HepG2 (cell line): ENCODE measurements at regions not wholly inside any gene's neighbourhood (a gene's known extent, or its start where the extent isn't known, plus 50 kb on each side); places are given as distances from the start of the nearest gene placed in this dataset.

Source experiments
- ATAC-seq: fragments of 200-7000 bp; cut with Tn5 transposase; 3 replicates; pipeline ENCODE4 v1.9.1; 2020; ENCODE audit warnings: mild to moderate bottlenecking, moderate library complexity
- BruUV-seq: library from RNA; stranded (reverse); fragments of 400-500 nt; replicated peaks from 2 replicates; lab custom pipeline; 2021; lab: Mats Ljungman, UMichigan
- CTCF ChIA-PET: fragments of 300-600 bp; formaldehyde crosslinking; extraction: SDS; loops from one replicate; lab custom pipeline; 2021; ENCODE audit warnings: low total read pairs, inconsistent platforms, low intra/inter-chr PET ratio; lab: Yijun Ruan, JAX
- POLR2A ChIA-PET: fragments of 350-600 bp; sonication (Branson Sonifier 250); formaldehyde crosslinking; loops from one replicate; lab custom pipeline; 2020; ENCODE audit warnings: antibody characterized with exemption, inconsistent platforms; lab: Yijun Ruan, JAX
- DNase-seq: peaks from one replicate; pipeline ENCODE4 v3.0.0-alpha.2; 2015; ENCODE audit warnings: low spot score
- FAIRE-seq: peaks from 3 replicates; lab custom pipeline; 2011; peaks lifted over from hg19 to GRCh38; lab: Jason Lieb, UNC
- H2AFZ ChIP-seq: one replicate; pipeline ENCODE4 v1.6.1; 2011; ENCODE audit warnings: low read length, inconsistent platforms
- H3K27ac ChIP-seq: fragments of 300-600 bp; 3 replicates; pipeline ENCODE4 v1.8.0; 2011; ENCODE audit warnings: mixed run types, mild to moderate bottlenecking, mixed read lengths, low read length, inconsistent platforms; ENCODE audit not compliant: insufficient read depth; ENCODE audit errors: extremely low read length
- H3K27me3 ChIP-seq, 2 experiments: fragments of 200-600 bp in 1 of 2; 2 replicates in 1 of 2; 3 replicates in 1 of 2; pipeline versions ENCODE4 v1.6.0 to v1.8.0; 2011; ENCODE audit warnings: low read length in 2 of 2, mild to moderate bottlenecking in 2 of 2, moderate library complexity in 2 of 2, inconsistent platforms in 1 of 2; ENCODE audit not compliant: insufficient read depth in 2 of 2, control insufficient read depth in 1 of 2
- H3K36me3 ChIP-seq, 2 experiments: fragments of 200-600 bp in 1 of 2; replicated peaks in 1 of 2; 2 replicates in 1 of 2; 3 replicates in 1 of 2; pipeline versions ENCODE4 v1.5.1 to v1.8.0; 2011; ENCODE audit warnings: low read length in 2 of 2, inconsistent platforms in 1 of 2; ENCODE audit not compliant: insufficient read depth in 2 of 2, control insufficient read depth in 1 of 2
- H3K4me1 ChIP-seq: 2 replicates; pipeline ENCODE4 v1.5.1; 2012; ENCODE audit warnings: low read length, inconsistent platforms; ENCODE audit not compliant: insufficient read depth
- H3K4me2 ChIP-seq: 2 replicates; pipeline ENCODE4 v1.6.0; 2011; ENCODE audit warnings: low read depth, low read length, inconsistent platforms
- H3K4me3 ChIP-seq, 3 experiments: fragments of 200-600 bp in 1 of 3; sonication (generic), shearing (Covaris generic) in 1 of 3; replicated peaks in 1 of 3; 2 replicates each; pipeline ENCODE4 v1.5.1; 2011 to 2016; ENCODE audit warnings: low read length in 3 of 3, inconsistent platforms in 2 of 3, low read depth in 2 of 3, mild to moderate bottlenecking in 2 of 3, control low read depth in 1 of 3, mixed read lengths in 1 of 3; ENCODE audit not compliant: insufficient read depth in 1 of 3
- H3K79me2 ChIP-seq: one replicate; pipeline ENCODE4 v1.6.1; 2011; ENCODE audit warnings: low read length, inconsistent platforms; ENCODE audit not compliant: insufficient read depth
- H3K9ac ChIP-seq: 2 replicates; pipeline ENCODE4 v1.6.0; 2011; ENCODE audit warnings: mild to moderate bottlenecking, low read depth, low read length, inconsistent platforms; ENCODE audit not compliant: insufficient read depth
- H3K9me3 ChIP-seq: 2 replicates; pipeline ENCODE4 v1.5.1; 2012; ENCODE audit warnings: mild to moderate bottlenecking, low read length
- H4K20me1 ChIP-seq: 2 replicates; pipeline ENCODE4 v1.6.0; 2011; ENCODE audit warnings: inconsistent platforms, mild to moderate bottlenecking, low read length, moderate library complexity; ENCODE audit not compliant: insufficient read depth
- ADNP ChIP-seq: sonication (generic); formaldehyde crosslinking; IDR thresholded peaks from 2 replicates; pipeline ENCODE4 v1.4.0; 2020; ENCODE audit warnings: missing genetic modification reagents
- CERS6 ChIP-seq: sonication (generic); formaldehyde crosslinking; IDR thresholded peaks from 2 replicates; pipeline ENCODE4 v1.5.0; 2020; ENCODE audit warnings: missing genetic modification reagents
- MAFF ChIP-seq: IDR thresholded peaks from 2 replicates; pipeline ENCODE4 v1.6.1; 2011; ENCODE audit warnings: low read depth, low read length, improper control_type of control experiment
- MAZ ChIP-seq, 2 experiments: sonication (generic) in 1 of 2; formaldehyde crosslinking in 1 of 2; IDR thresholded peaks; 2 replicates each; pipeline versions ENCODE4 v1.5.0 to v1.6.1; 2012 to 2020; ENCODE audit warnings: low read depth in 2 of 2, mild to moderate bottlenecking in 2 of 2, borderline replicate concordance in 1 of 2, improper control_type of control experiment in 1 of 2, low read length in 1 of 2, missing genetic modification reagents in 1 of 2, moderate library complexity in 1 of 2
- RBM39 ChIP-seq: fragments of 200-400 bp; formaldehyde crosslinking; IDR thresholded peaks from one replicate; pipeline ENCODE4 v1.6.1; 2018; ENCODE audit warnings: antibody characterized with exemption, mild to moderate bottlenecking, low read depth, low read length; ENCODE audit not compliant: poor library complexity, severe bottlenecking
- SMYD3 ChIP-seq: sonication (generic); formaldehyde crosslinking; IDR thresholded peaks from 2 replicates; pipeline ENCODE4 v1.8.1; 2023; ENCODE audit warnings: mild to moderate bottlenecking, missing genetic modification reagents
- SP2 ChIP-seq: sonication (generic); formaldehyde crosslinking; IDR thresholded peaks from 2 replicates; pipeline ENCODE4 v1.5.1; 2020; ENCODE audit warnings: mild to moderate bottlenecking, missing genetic modification reagents
- SRSF1 ChIP-seq: fragments of 200-400 bp; formaldehyde crosslinking; optimal IDR thresholded peaks from 2 replicates; pipeline ENCODE3; 2017; ENCODE audit warnings: mild to moderate bottlenecking, low read depth, low read length, moderate library complexity
- ZNF382 ChIP-seq: sonication (generic); formaldehyde crosslinking; IDR thresholded peaks from 2 replicates; pipeline ENCODE4 v1.5.0; 2020; ENCODE audit warnings: missing genetic modification reagents, mild to moderate bottlenecking, borderline replicate concordance
- ZNF616 ChIP-seq: sonication (generic); formaldehyde crosslinking; IDR thresholded peaks from 2 replicates; pipeline ENCODE4 v1.5.0; 2020; ENCODE audit warnings: low read depth, mild to moderate bottlenecking, missing genetic modification reagents
- ZNF740 ChIP-seq: sonication (generic); formaldehyde crosslinking; IDR thresholded peaks from 2 replicates; pipeline ENCODE4 v1.4.0; 2020; ENCODE audit warnings: missing genetic modification reagents
- WGBS: methylation state at CpG from one replicate; pipeline ENCODE4 v1.1.6; 2017; ENCODE audit warnings: low lambda C conversion rate; 5-methylcytosine and 5-hydroxymethylcytosine counted together
- in situ Hi-C: cut with HindIII; loops from 2 replicates; pipeline ENCODE4 v1.10.0; 2017; ENCODE audit warnings: low pct_unique_long_range_greater_than_20kb; ENCODE audit not compliant: extremely low pct_ligation_motif_present
- intact Hi-C: fragments of 100-400 bp; cut with micrococcal nuclease; formaldehyde crosslinking; loops from one replicate; pipeline ENCODE4 v1.10.0; 2022; ENCODE audit not compliant: unreplicated experiment

GRCh38 chr6:19552076-19552475 is 285.1 kb upstream of the ID4 start:
- POLR2A ChIA-PET, result no interaction called here
- H2AFZ ChIP-seq, result no peak overlapping the region
- no peaks in the 10 kb centered on the region for H3K9me3 ChIP-seq
- CTCF ChIA-PET, result no interaction called here
- intact Hi-C loops, result no loop called here
- FAIRE-seq, result no peak
- no peak for TF ChIP-seq SMYD3 (CRISPR knock-in tag)
- TF ChIP-seq SP2 (CRISPR knock-in tag), result no peak
- no peak for TF ChIP-seq ZNF382 (CRISPR knock-in tag)
- TF ChIP-seq MAZ (IDR thresholded peaks at IDR 0.05; ENCODE audit: borderline replicate concordance, low read depth, low read length), result no peak
- no peak for TF ChIP-seq MAZ (CRISPR knock-in tag; IDR thresholded peaks at IDR 0.05; ENCODE audit: low read depth)
- TF ChIP-seq MAFF, result no peak
- TF ChIP-seq ZNF740, result no peak
- no peak for TF ChIP-seq CERS6 (CRISPR knock-in tag)
- no peak for TF ChIP-seq RBM39
- no peak for TF ChIP-seq SRSF1
- TF ChIP-seq ZNF616, result no peak
- TF ChIP-seq ADNP (CRISPR knock-in tag), result no peak
- no peaks in the 10 kb centered on the region; a peak in 1 of 5 replicates for H3K27me3 ChIP-seq
- H3K27ac ChIP-seq, result no peak overlapping the region
- in situ Hi-C loops, result no loop called here
- H3K36me3 ChIP-seq, result no peaks in the 10 kb centered on the region
- no peak for DNase-seq
- no peaks in the 10 kb centered on the region for H3K4me1 ChIP-seq
- H3K9ac ChIP-seq, result no peak overlapping the region
- no TSS peak for BruUV-seq
- ATAC-seq, result no peak
- WGBS, result 0% methylated on average over 3 of the region's 3 CpGs
- no peak overlapping the region for H3K4me3 ChIP-seq
- H4K20me1 ChIP-seq, result no peaks in the 10 kb centered on the region
- no peak overlapping the region for H3K4me2 ChIP-seq
- no peaks in the 10 kb centered on the region for H3K79me2 ChIP-seq
